ENCODE measurements at regions not wholly inside any gene's neighbourhood (a gene's known extent, or its start where the extent isn't known, plus 50 kb on each side); places are given as distances from the start of the nearest gene placed in this dataset.

GRCh38 chr6:150775415-150776203 lies 89.9 kb upstream of the MTHFD1L start:
- TF ChIP-seq MAX (IDR thresholded peaks at IDR 0.05) (peak; percentile 45; the same call in 1 of the 2 replicates), TAF1 (IDR thresholded peaks at IDR 0.05; ENCODE audit: low read depth) (no peak), EP300 (IDR thresholded peaks at IDR 0.05; ENCODE audit: borderline replicate concordance) (no peak), USF1 (IDR thresholded peaks at IDR 0.05) (no peak), ZBTB7A (IDR thresholded peaks at IDR 0.05; ENCODE audit: low read depth) (no peak), TEAD4 (IDR thresholded peaks at IDR 0.05) (0 out of 2 replicates have a peak, but pooled peaks have one; percentile 14), EGR1 (IDR thresholded peaks at IDR 0.05) (no peak), YY1 (IDR thresholded peaks at IDR 0.05; ENCODE audit: low read depth) (no peak), REST (IDR thresholded peaks at IDR 0.05; ENCODE audit: low read depth) (no peak)
